CD4-positive, alpha-beta T cell (primary cell): ENCODE measurements at regions not wholly inside any gene's neighbourhood (a gene's known extent, or its start where the extent isn't known, plus 50 kb on each side); places are given as distances from the start of the nearest gene placed in this dataset.

Experiments
- ATAC-seq: fragments of 200-7000 bp; cut with Tn5 transposase; one replicate; pipeline ENCODE4 v1.10.0; 2022; ENCODE audit warnings: mild to moderate bottlenecking; ENCODE audit not compliant: poor library complexity
- CTCF ChIA-PET: fragments of 350-600 bp; sonication (Branson Sonifier 250); formaldehyde crosslinking; loops from one replicate; lab custom pipeline; 2021; ENCODE audit warnings: antibody characterized with exemption, inconsistent platforms; lab: Charles Lee
- POLR2A ChIA-PET: fragments of 350-600 bp; sonication (Branson Sonifier 250); formaldehyde crosslinking; loops from one replicate; lab custom pipeline; 2021; ENCODE audit warnings: antibody characterized with exemption, inconsistent platforms; lab: Charles Lee
- DNase-seq, 14 experiments: peaks; one replicate each; pipeline ENCODE4 v3.0.0-alpha.2; 2013 to 2020; ENCODE audit warnings: mixed read lengths in 2 of 14
- H3K27ac ChIP-seq, 2 donors: one replicate each; pipeline versions ENCODE4 v1.5.1 to v1.7.0; 2013; ENCODE audit warnings: low read length in 2 of 2, low read depth in 1 of 2, mild to moderate bottlenecking in 1 of 2
- H3K27me3 ChIP-seq, 2 experiments: 1 replicate in 1 of 2; 2 replicates in 1 of 2; pipeline versions ENCODE4 v1.6.1 to v1.7.0; 2013; ENCODE audit warnings: low read length in 2 of 2, control low read depth in 1 of 2, mild to moderate bottlenecking in 1 of 2, moderate library complexity in 1 of 2; ENCODE audit not compliant: insufficient read depth in 2 of 2, control insufficient read depth in 1 of 2
- H3K36me3 ChIP-seq: one replicate; pipeline ENCODE4 v1.6.1; 2013; ENCODE audit warnings: low read length, control low read depth; ENCODE audit not compliant: insufficient read depth
- H3K4me1 ChIP-seq: one replicate; pipeline ENCODE4 v1.6.1; 2013; ENCODE audit warnings: low read length, control low read depth; ENCODE audit not compliant: insufficient read depth
- H3K4me3 ChIP-seq: one replicate; pipeline ENCODE4 v1.5.1; 2013; ENCODE audit warnings: mild to moderate bottlenecking, low read length, moderate library complexity
- H3K9me3 ChIP-seq, 2 experiments: 1 replicate in 1 of 2; 2 replicates in 1 of 2; pipeline versions ENCODE4 v1.6.1 to v1.7.0; 2013; ENCODE audit warnings: low read length in 2 of 2, mild to moderate bottlenecking in 2 of 2, control low read depth in 1 of 2, moderate library complexity in 1 of 2; ENCODE audit not compliant: control insufficient read depth in 1 of 2, insufficient read depth in 1 of 2
- H3K27ac Mint-ChIP-seq: one replicate; pipeline ENCODE4 v1.8.0; 2020; ENCODE audit warnings: mixed read lengths
- H3K27me3 Mint-ChIP-seq: one replicate; pipeline ENCODE4 v1.8.0; 2021; ENCODE audit warnings: mixed read lengths
- H3K36me3 Mint-ChIP-seq: one replicate; pipeline ENCODE4 v1.8.0; 2021; ENCODE audit warnings: low read depth, mixed read lengths
- H3K4me1 Mint-ChIP-seq: one replicate; pipeline ENCODE4 v1.8.0; 2021; ENCODE audit warnings: low read depth, mixed read lengths
- H3K4me3 Mint-ChIP-seq: one replicate; pipeline ENCODE4 v1.8.0; 2020; ENCODE audit warnings: mild to moderate bottlenecking, mixed read lengths
- H3K9me3 Mint-ChIP-seq: one replicate; pipeline ENCODE4 v1.8.0; 2020; ENCODE audit warnings: mixed read lengths
- CTCF ChIP-seq: fragments of 200-600 bp; IDR thresholded peaks from one replicate; pipeline ENCODE4 v1.8.0; 2022; ENCODE audit warnings: antibody characterized with exemption, mild to moderate bottlenecking
- intact Hi-C, 2 experiments: fragments of 100-400 bp; cut with DNase I in 1 of 2; cut with micrococcal nuclease in 1 of 2; formaldehyde crosslinking; loops; one replicate each; pipeline versions ENCODE4 v1.15.1 to v1.9.0; 2023 to 2025; cut with DNase I, micrococcal nuclease

GRCh38 chr15:62968699-62969098 lies 73.8 kb upstream of the TPM1 start:
- ChIA-PET POLR2A (no interaction called here), CTCF (interaction anchor here (0.6 kb wide), 1 partner anchor 119 kb away, joined by 3 read pairs; no protein-coding TSS in a partner anchor)
- ATAC-seq: no peak

GRCh38 chr15:62969442-62970089 lies 73.0 kb upstream of the TPM1 start:
- no peak for TF ChIP-seq CTCF

More at GRCh38 chr15:62968699-62969098, 73.8 kb upstream of the TPM1 start:
- DNase-seq: no peak
- intact Hi-C loops: no loop called here
- Mint-ChIP-seq H3K4me1 (no peaks in the 10 kb centered on the region), H3K36me3 (no peaks in the 10 kb centered on the region), H3K27ac (no peak overlapping the region), H3K9me3 (no peaks in the 10 kb centered on the region), H3K4me3 (no peak overlapping the region), H3K27me3 (peaks cover 5% of the 10 kb centered on the region)
- Histone ChIP-seq H3K27me3 (peaks cover 0 to 6% of the 10 kb centered on the region in 2 experiments), H3K4me1 (no peaks in the 10 kb centered on the region), H3K36me3 (no peaks in the 10 kb centered on the region), H3K9me3 (no peaks in the 10 kb centered on the region), H3K27ac (no peak overlapping the region), H3K4me3 (no peak overlapping the region)
- TF ChIP-seq CTCF: no peak

GRCh38 chr15:62972814-62973213 lies 69.7 kb upstream of the TPM1 start:
- Mint-ChIP-seq H3K9me3 (no peaks in the 10 kb centered on the region), H3K27ac (no peak overlapping the region), H3K36me3 (no peaks in the 10 kb centered on the region), H3K4me1 (no peaks in the 10 kb centered on the region), H3K27me3 (peaks cover 5% of the 10 kb centered on the region), H3K4me3 (no peak overlapping the region)
- CTCF ChIA-PET: no interaction called here
- peaks cover 0 to 6% of the 10 kb centered on the region in 2 experiments for H3K27me3 ChIP-seq
- intact Hi-C loops: no loop called here
- POLR2A ChIA-PET: no interaction called here
- TF ChIP-seq CTCF: no peak
- no peaks in the 10 kb centered on the region for H3K9me3 ChIP-seq
- no peak overlapping the region for H3K4me3 ChIP-seq
- no peaks in the 10 kb centered on the region for H3K4me1 ChIP-seq
- DNase-seq: no peak
- H3K27ac ChIP-seq: no peak overlapping the region
- no peak for ATAC-seq
- no peaks in the 10 kb centered on the region for H3K36me3 ChIP-seq

More at GRCh38 chr15:62969442-62970089, 73.0 kb upstream of the TPM1 start:
- CTCF ChIA-PET: no interaction called here
- intact Hi-C loops: no loop called here
- no peaks in the 10 kb centered on the region for H3K4me1 Mint-ChIP-seq
- peaks cover 5% of the 10 kb centered on the region for H3K27me3 Mint-ChIP-seq
- ATAC-seq (no peak), DNase-seq (no peak)
- no peaks in the 10 kb centered on the region for H3K36me3 Mint-ChIP-seq
- peaks cover 0 to 6% of the 10 kb centered on the region in 2 experiments for H3K27me3 ChIP-seq
- no peak overlapping the region for H3K4me3 Mint-ChIP-seq
- no peaks in the 10 kb centered on the region for H3K4me1 ChIP-seq
- H3K36me3 ChIP-seq: no peaks in the 10 kb centered on the region
- H3K9me3 ChIP-seq: no peaks in the 10 kb centered on the region
- no peaks in the 10 kb centered on the region for H3K9me3 Mint-ChIP-seq
- no peak overlapping the region for H3K27ac ChIP-seq
- no peak overlapping the region for H3K4me3 ChIP-seq
- POLR2A ChIA-PET: no interaction called here
- H3K27ac Mint-ChIP-seq: no peak overlapping the region
